Endodermal cell (in vitro differentiated cells): ENCODE measurements at regions not wholly inside any gene's neighbourhood (a gene's known extent, or its start where the extent isn't known, plus 50 kb on each side); places are given as distances from the start of the nearest gene placed in this dataset.
"Not testable (repeated sequence)": the region's sequence is repeated elsewhere in the genome, so short reads cannot be mapped to it uniquely, and the experiment has no call there.

Experiments used
- DNase-seq: peaks from one replicate; pipeline ENCODE4 v3.0.0-alpha.2; 2017
- H3K27ac ChIP-seq: 2 replicates; pipeline ENCODE4 v1.5.1; 2013; ENCODE audit warnings: mild to moderate bottlenecking, low read depth, low read length, moderate library complexity
- H3K27me3 ChIP-seq: 2 replicates; pipeline ENCODE4 v1.6.1; 2013; ENCODE audit warnings: mild to moderate bottlenecking, low read length, moderate library complexity; ENCODE audit not compliant: insufficient read depth, control insufficient read depth, poor library complexity, severe bottlenecking
- H3K36me3 ChIP-seq: 2 replicates; pipeline ENCODE4 v1.7.0; 2013; ENCODE audit warnings: mild to moderate bottlenecking, low read length, moderate library complexity; ENCODE audit not compliant: control insufficient read depth, insufficient read depth
- H3K4me1 ChIP-seq: one replicate; pipeline ENCODE4 v1.7.0; 2013; ENCODE audit warnings: low read length; ENCODE audit not compliant: control insufficient read depth, insufficient read depth
- H3K4me3 ChIP-seq: 2 replicates; pipeline ENCODE4 v1.5.1; 2013; ENCODE audit warnings: mild to moderate bottlenecking, low read length, moderate library complexity
- H3K9ac ChIP-seq: 2 replicates; pipeline ENCODE4 v1.6.1; 2013; ENCODE audit warnings: mild to moderate bottlenecking, low read length, moderate library complexity; ENCODE audit not compliant: poor library complexity, severe bottlenecking; ENCODE audit errors: extremely low read depth
- H3K9me3 ChIP-seq: 2 replicates; pipeline ENCODE4 v1.6.1; 2013; ENCODE audit warnings: mild to moderate bottlenecking, low read length, moderate library complexity; ENCODE audit not compliant: control insufficient read depth
- H3K27ac Mint-ChIP-seq: 2 replicates; pipeline ENCODE4 v1.8.0; 2020; ENCODE audit warnings: mixed read lengths
- H3K27me3 Mint-ChIP-seq: 2 replicates; pipeline ENCODE4 v1.8.0; 2021; ENCODE audit warnings: mild to moderate bottlenecking, mixed read lengths; ENCODE audit not compliant: insufficient read depth
- H3K36me3 Mint-ChIP-seq: 2 replicates; pipeline ENCODE4 v1.8.0; 2020; ENCODE audit warnings: low read depth, mixed read lengths
- H3K4me1 Mint-ChIP-seq: 2 replicates; pipeline ENCODE4 v1.8.0; 2020; ENCODE audit warnings: mixed read lengths
- H3K4me3 Mint-ChIP-seq: 2 replicates; pipeline ENCODE4 v1.8.0; 2020; ENCODE audit warnings: mild to moderate bottlenecking, moderate library complexity, mixed read lengths
- H3K9me3 Mint-ChIP-seq: 2 replicates; pipeline ENCODE4 v1.8.0; 2020; ENCODE audit warnings: mild to moderate bottlenecking, mixed read lengths
- CTCF ChIP-seq: fragments of 200-600 bp; sonication (generic); conservative IDR thresholded peaks from 2 replicates; pipeline ENCODE4 v1.5.0; 2021; ENCODE audit warnings: antibody characterized with exemption, mild to moderate bottlenecking
- WGBS, 2 experiments: methylation state at CpG; one replicate each; pipeline versions ENCODE4 v1.1.5 to v1.1.7; 2013; ENCODE audit warnings: missing lambda C conversion rate in 2 of 2, mixed read lengths in 1 of 2; ENCODE audit not compliant: insufficient coverage in 1 of 2, insufficient read length in 1 of 2; 5-methylcytosine and 5-hydroxymethylcytosine counted together

GRCh38 chr14:31911160-31911559 lies 165.9 kb upstream of the ARHGAP5 start:
- H3K4me3 ChIP-seq: peak overlapping the region; percentile 59

DNA sequence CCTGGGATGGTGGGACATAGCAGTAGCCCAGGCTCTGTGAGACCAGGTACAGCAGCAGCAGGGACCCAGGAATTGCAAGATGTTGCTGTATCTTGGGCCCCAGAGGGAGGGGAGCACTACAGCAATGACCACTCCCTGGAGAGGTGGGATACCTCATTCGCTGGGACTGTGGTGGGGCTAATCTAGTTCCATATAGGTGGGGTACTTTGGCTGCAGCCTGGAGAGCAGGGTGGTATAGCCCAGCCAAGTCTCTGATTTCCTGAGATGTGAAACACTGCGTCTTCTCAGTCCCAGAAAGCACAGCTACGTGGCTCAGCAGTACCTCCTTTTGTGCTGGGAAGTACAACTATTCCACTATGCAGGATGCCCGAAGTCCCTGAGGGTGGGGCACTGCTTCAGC lies 163.7 kb upstream of the ARHGAP5 start:
- Histone ChIP-seq H3K9me3 (peaks cover 47% of the 10 kb centered on the region), H3K27me3 (no peaks in the 10 kb centered on the region), H3K36me3 (no peaks in the 10 kb centered on the region), H3K27ac (no peak overlapping the region), H3K4me3 (no peak overlapping the region), H3K4me1 (no peaks in the 10 kb centered on the region), H3K9ac (no peak overlapping the region)
- no peak for TF ChIP-seq CTCF
- H3K36me3 Mint-ChIP-seq: peaks cover 2% of the 10 kb centered on the region
- no peak overlapping the region for H3K4me3 Mint-ChIP-seq
- H3K4me1 Mint-ChIP-seq: no peaks in the 10 kb centered on the region
- H3K9me3 Mint-ChIP-seq: peaks cover 36% of the 10 kb centered on the region
- no peaks in the 10 kb centered on the region for H3K27me3 Mint-ChIP-seq
- no peak for DNase-seq
- no peak overlapping the region for H3K27ac Mint-ChIP-seq
- WGBS, 2 experiments: 92 to 94% methylated on average over 4 of the region's 4 CpGs

More at GRCh38 chr14:31911160-31911559, 165.9 kb upstream of the ARHGAP5 start:
- WGBS, 2 experiments: 100% methylated on average over 1 of the region's 1 CpG; no CpG with 5 or more reads in 1 of the 2 experiments
- no peaks in the 10 kb centered on the region for H3K27me3 ChIP-seq
- H3K9me3 Mint-ChIP-seq: peaks cover 39% of the 10 kb centered on the region
- TF ChIP-seq CTCF: no peak
- H3K36me3 Mint-ChIP-seq: peaks cover 2% of the 10 kb centered on the region
- H3K4me1 Mint-ChIP-seq: no peaks in the 10 kb centered on the region
- H3K9ac ChIP-seq: no peak overlapping the region
- no peaks in the 10 kb centered on the region for H3K27me3 Mint-ChIP-seq
- no peak overlapping the region for H3K27ac Mint-ChIP-seq
- no peak overlapping the region for H3K27ac ChIP-seq
- no peaks in the 10 kb centered on the region for H3K36me3 ChIP-seq
- H3K4me3 Mint-ChIP-seq: no peak overlapping the region
- peaks cover 50% of the 10 kb centered on the region for H3K9me3 ChIP-seq
- no peak for DNase-seq
- no peaks in the 10 kb centered on the region for H3K4me1 ChIP-seq

- not testable (repeated sequence) for H3K9me3 Mint-ChIP-seq, H3K27me3 ChIP-seq, H3K27me3 Mint-ChIP-seq, H3K27ac ChIP-seq, H3K9ac ChIP-seq, H3K36me3 Mint-ChIP-seq, H3K4me3 Mint-ChIP-seq, H3K4me1 Mint-ChIP-seq, H3K4me3 ChIP-seq, H3K9me3 ChIP-seq, H3K4me1 ChIP-seq, H3K36me3 ChIP-seq, DNase-seq, H3K27ac Mint-ChIP-seq
- 93% methylated on average over 2 of the region's 7 CpGs; no CpG with 5 or more reads in 1 of the 2 experiments for WGBS, 2 experiments
Measured at GRCh38 chr14:31918289-31918688, 158.8 kb upstream of the ARHGAP5 start.

GRCh38 chr14:31920001-31920400 lies 157.1 kb upstream of the ARHGAP5 start:
- DNase-seq: no peak
- Mint-ChIP-seq H3K27me3 (no peaks in the 10 kb centered on the region), H3K4me3 (no peak overlapping the region), H3K27ac (no peak overlapping the region), H3K36me3 (no peaks in the 10 kb centered on the region), H3K4me1 (peaks cover 4% of the 10 kb centered on the region), H3K9me3 (no peaks in the 10 kb centered on the region)
- Histone ChIP-seq H3K9ac (no peak overlapping the region), H3K4me3 (no peak overlapping the region), H3K27ac (no peak overlapping the region), H3K4me1 (no peaks in the 10 kb centered on the region), H3K27me3 (no peaks in the 10 kb centered on the region), H3K36me3 (no peaks in the 10 kb centered on the region), H3K9me3 (no peaks in the 10 kb centered on the region)
- TF ChIP-seq CTCF: no peak
- 89% methylated on average over 1 of the region's 1 CpG; no CpG with 5 or more reads in 1 of the 2 experiments for WGBS, 2 experiments
